ENCODE measurements at regions not wholly inside any gene's neighbourhood (a gene's known extent, or its start where the extent isn't known, plus 50 kb on each side); places are given as distances from the start of the nearest gene placed in this dataset.

DNA sequence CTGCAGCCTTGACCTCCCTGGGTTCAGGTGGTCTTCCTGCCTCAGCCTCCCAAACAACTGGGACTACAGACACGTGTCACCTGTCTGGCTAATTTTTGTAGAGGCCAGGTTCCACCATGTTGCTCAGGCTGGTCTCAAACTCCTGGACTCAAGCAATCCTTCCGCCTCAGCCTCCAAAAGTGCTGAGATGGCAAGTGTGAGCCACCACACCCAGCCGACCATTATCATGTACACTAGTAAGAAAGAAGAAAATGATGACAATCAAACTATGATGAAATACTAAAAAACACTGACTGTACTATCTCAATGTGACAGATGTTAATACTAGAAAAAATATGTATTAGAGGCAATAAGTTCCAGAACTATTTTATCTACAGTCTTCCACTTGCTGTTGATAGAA is 420.9 kb downstream of the TRIB2 start:
- no peak for DNase-seq (ENCODE audit: low spot score in 2 of 2)
- H3K27me3 ChIP-seq: no peaks in the 10 kb centered on the region
- WGBS, 2 donors: 87 to 89% methylated on average over 3 of the region's 3 CpGs
- H3K4me1 ChIP-seq: no peaks in the 10 kb centered on the region
- H3K4me3 ChIP-seq: no peak overlapping the region
- H3K27ac ChIP-seq: no peak overlapping the region
- TF ChIP-seq, protein P1, sequence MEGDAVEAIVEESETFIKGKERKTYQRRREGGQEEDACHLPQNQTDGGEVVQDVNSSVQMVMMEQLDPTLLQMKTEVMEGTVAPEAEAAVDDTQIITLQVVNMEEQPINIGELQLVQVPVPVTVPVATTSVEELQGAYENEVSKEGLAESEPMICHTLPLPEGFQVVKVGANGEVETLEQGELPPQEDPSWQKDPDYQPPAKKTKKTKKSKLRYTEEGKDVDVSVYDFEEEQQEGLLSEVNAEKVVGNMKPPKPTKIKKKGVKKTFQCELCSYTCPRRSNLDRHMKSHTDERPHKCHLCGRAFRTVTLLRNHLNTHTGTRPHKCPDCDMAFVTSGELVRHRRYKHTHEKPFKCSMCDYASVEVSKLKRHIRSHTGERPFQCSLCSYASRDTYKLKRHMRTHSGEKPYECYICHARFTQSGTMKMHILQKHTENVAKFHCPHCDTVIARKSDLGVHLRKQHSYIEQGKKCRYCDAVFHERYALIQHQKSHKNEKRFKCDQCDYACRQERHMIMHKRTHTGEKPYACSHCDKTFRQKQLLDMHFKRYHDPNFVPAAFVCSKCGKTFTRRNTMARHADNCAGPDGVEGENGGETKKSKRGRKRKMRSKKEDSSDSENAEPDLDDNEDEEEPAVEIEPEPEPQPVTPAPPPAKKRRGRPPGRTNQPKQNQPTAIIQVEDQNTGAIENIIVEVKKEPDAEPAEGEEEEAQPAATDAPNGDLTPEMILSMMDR (IDR thresholded peaks at IDR 0.05): no peak
- TF ChIP-seq POLR2A (IDR thresholded peaks at IDR 0.05) (no peak), EP300 (IDR thresholded peaks at IDR 0.05) (no peak)
- no peaks in the 10 kb centered on the region for H3K36me3 ChIP-seq
- H3K9me3 ChIP-seq: no peaks in the 10 kb centered on the region

DNA sequence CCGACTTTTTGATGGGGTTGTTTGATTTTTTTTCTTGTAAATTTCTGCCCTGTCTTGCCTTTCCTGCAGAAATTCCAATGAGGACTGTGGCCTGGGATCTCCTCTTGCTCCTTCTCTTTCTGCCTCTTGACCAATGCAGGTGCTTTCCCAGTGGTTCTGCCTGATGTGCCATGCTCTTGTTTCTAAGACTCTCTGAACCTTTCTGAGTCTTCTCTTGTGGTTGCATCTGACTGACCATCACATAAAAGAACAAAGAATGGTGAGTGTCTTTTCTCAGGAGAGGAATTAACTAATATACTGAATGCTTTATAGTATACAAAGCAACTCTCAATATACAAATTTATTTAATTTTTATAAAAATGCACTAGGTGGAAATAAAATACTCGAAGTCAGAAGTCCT is 424.6 kb downstream of the TRIB2 start:
- H3K27ac ChIP-seq: no peak overlapping the region
- no peaks in the 10 kb centered on the region for H3K9me3 ChIP-seq
- H3K36me3 ChIP-seq: no peaks in the 10 kb centered on the region
- no peak for DNase-seq (ENCODE audit: low spot score in 2 of 2)
- WGBS, 2 donors: 78% methylated on average over 2 of the region's 2 CpGs
- H3K4me3 ChIP-seq: no peak overlapping the region
- TF ChIP-seq EP300 (IDR thresholded peaks at IDR 0.05) (no peak), POLR2A (IDR thresholded peaks at IDR 0.05) (no peak)
- TF ChIP-seq, protein P1 (IDR thresholded peaks at IDR 0.05): no peak
- H3K27me3 ChIP-seq: no peaks in the 10 kb centered on the region
- no peaks in the 10 kb centered on the region for H3K4me1 ChIP-seq

DNA sequence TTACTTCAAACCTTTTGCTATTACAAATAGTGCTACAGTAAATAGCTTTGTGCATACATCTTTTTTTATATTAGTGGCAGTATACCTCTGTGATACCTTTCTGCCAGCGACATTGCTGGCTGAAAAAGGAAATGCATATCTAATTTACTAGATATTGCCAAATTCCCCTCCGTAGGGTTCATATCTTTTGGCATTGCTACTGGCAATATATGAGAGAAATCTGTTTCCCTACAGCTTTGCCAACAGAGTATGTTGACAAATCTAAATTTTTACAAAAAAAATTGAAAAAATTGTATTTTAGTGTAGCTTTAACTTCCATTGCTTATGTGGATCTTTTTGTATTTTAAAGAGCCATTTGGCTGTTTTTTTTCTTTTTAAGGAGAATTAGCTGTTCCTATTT is 426.7 kb downstream of the TRIB2 start:
- DNase-seq (ENCODE audit: low spot score in 2 of 2): no peak
- Histone ChIP-seq H3K4me3 (no peak overlapping the region), H3K9me3 (no peaks in the 10 kb centered on the region), H3K27me3 (no peaks in the 10 kb centered on the region), H3K36me3 (no peaks in the 10 kb centered on the region), H3K27ac (no peak overlapping the region), H3K4me1 (no peaks in the 10 kb centered on the region)
- 64 to 76% methylated on average over 2 of the region's 2 CpGs for WGBS, 2 donors
- TF ChIP-seq, protein P1 (IDR thresholded peaks at IDR 0.05): no peak

DNA sequence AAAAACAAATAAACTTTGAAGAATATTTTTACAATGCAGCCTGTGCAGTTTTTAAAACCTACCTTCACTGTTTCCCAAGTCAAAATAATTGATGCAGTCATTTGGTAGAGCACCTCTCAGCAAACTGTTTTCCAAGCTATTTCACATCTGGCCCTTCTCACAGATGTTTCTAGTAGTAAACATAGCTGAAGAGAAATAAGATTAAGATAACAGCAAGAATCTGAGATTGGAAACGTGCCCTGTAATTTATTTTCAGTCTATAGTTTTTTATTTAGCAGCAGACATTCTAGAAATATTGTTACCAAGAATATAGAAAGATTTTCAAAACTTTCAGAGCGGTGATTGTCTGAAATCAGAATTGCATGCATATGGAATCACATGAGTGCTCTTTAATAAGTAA is 440.2 kb downstream of the TRIB2 start:
- no peak overlapping the region for H3K4me3 ChIP-seq
- no peaks in the 10 kb centered on the region for H3K4me1 ChIP-seq
- no peaks in the 10 kb centered on the region for H3K36me3 ChIP-seq
- H3K9me3 ChIP-seq: no peaks in the 10 kb centered on the region
- no peak overlapping the region for H3K27ac ChIP-seq
- TF ChIP-seq, protein P1 (IDR thresholded peaks at IDR 0.05): no peak
- TF ChIP-seq EP300 (IDR thresholded peaks at IDR 0.05): no peak
- TF ChIP-seq POLR2A (IDR thresholded peaks at IDR 0.05): no peak
- 46 to 54% methylated on average over 2 of the region's 2 CpGs for WGBS, 2 donors
- DNase-seq (ENCODE audit: low spot score in 2 of 2): no peak
- no peaks in the 10 kb centered on the region for H3K27me3 ChIP-seq

DNA sequence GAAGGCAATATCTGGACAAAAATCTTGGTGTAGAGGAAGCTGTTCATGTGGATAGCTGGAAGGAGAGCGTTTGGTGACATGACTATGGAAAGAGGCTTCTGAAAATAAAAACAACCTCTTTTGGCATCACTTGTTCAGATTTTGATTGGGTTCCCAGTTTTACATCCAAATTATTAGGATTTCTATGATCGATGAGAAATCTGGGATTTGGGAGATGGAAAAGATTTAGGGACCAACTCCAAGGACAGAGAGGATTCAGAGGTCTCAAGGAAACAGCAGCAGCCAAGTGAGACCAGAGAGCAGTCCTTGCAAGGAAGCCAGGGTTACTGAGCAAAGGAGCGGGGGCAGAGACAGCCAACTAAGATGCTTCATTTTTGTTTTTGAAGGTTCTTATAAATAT is 441.7 kb downstream of the TRIB2 start:
- no peak for TF ChIP-seq EP300 (IDR thresholded peaks at IDR 0.05)
- TF ChIP-seq, protein P1 (IDR thresholded peaks at IDR 0.05): no peak
- no peak for TF ChIP-seq POLR2A (IDR thresholded peaks at IDR 0.05)
- no peak overlapping the region for H3K4me3 ChIP-seq
- H3K27me3 ChIP-seq: no peaks in the 10 kb centered on the region
- no peaks in the 10 kb centered on the region for H3K4me1 ChIP-seq
- H3K9me3 ChIP-seq: no peaks in the 10 kb centered on the region
- no peak overlapping the region for H3K27ac ChIP-seq
- no peaks in the 10 kb centered on the region for H3K36me3 ChIP-seq
- WGBS, 2 donors: 69 to 88% methylated on average over 3 of the region's 3 CpGs
- DNase-seq (ENCODE audit: low spot score in 2 of 2): no peak

Data from tibial nerve (tissue), 4 donors.